HG02943 (cell line): ENCODE measurements at regions not wholly inside any gene's neighbourhood (a gene's known extent, or its start where the extent isn't known, plus 50 kb on each side); places are given as distances from the start of the nearest gene placed in this dataset.

Source experiments
- ATAC-seq: cut with Tn5 transposase; IDR thresholded peaks from one replicate; pipeline ENCODE4 v1.9.1; 2021; ENCODE audit warnings: mild to moderate bottlenecking, low read depth, moderate library complexity; ENCODE audit not compliant: unreplicated experiment

GRCh38 chr2:147792966-147793617, 51.7 kb upstream of the ACVR2A start:
- no peak for ATAC-seq

- ATAC-seq: no peak
Measured at GRCh38 chr2:147790580-147790979, 54.2 kb upstream of the ACVR2A start.

GRCh38 chr2:147789720-147790119, 55.1 kb upstream of the ACVR2A start:
- no peak for ATAC-seq

GRCh38 chr2:147789287-147789686, 55.5 kb upstream of the ACVR2A start:
- no peak for ATAC-seq

GRCh38 chr2:147782141-147782930, 62.5 kb upstream of the ACVR2A start:
- no peak for ATAC-seq

GRCh38 chr2:147779440-147779839, 65.4 kb upstream of the ACVR2A start:
- ATAC-seq: no peak

- no peak for ATAC-seq
Measured at GRCh38 chr2:147777394-147777793, 67.4 kb upstream of the ACVR2A start.

- no peak for ATAC-seq
Measured at GRCh38 chr2:147774805-147775204, 70.0 kb upstream of the ACVR2A start.

GRCh38 chr2:147773479-147773878, 71.3 kb upstream of the ACVR2A start:
- ATAC-seq: no peak

GRCh38 chr2:147772781-147773180, 72.0 kb upstream of the ACVR2A start:
- ATAC-seq: no peak

- no peak for ATAC-seq
Measured at GRCh38 chr2:147763861-147764260, 81.0 kb upstream of the ACVR2A start.

- ATAC-seq: no peak
Measured at GRCh38 chr2:147760984-147761383, 83.8 kb upstream of the ACVR2A start.

GRCh38 chr2:147759536-147759935, 85.3 kb upstream of the ACVR2A start:
- ATAC-seq: no peak

GRCh38 chr2:147758821-147759220, 86.0 kb upstream of the ACVR2A start:
- no peak for ATAC-seq

GRCh38 chr2:147756069-147756468, 88.8 kb upstream of the ACVR2A start:
- ATAC-seq: no peak

- ATAC-seq: no peak
Measured at GRCh38 chr2:147740211-147740927, 104.5 kb upstream of the ACVR2A start.

- no peak for ATAC-seq
Measured at GRCh38 chr2:147739508-147739907, 105.3 kb upstream of the ACVR2A start.

- ATAC-seq: no peak
Measured at GRCh38 chr2:147718831-147719230, 126.0 kb upstream of the ACVR2A start.

GRCh38 chr2:147716906-147717305, 127.9 kb upstream of the ACVR2A start:
- ATAC-seq: no peak

- ATAC-seq: no peak
Measured at GRCh38 chr2:147715807-147716206, 129.0 kb upstream of the ACVR2A start.

- ATAC-seq: no peak
Measured at GRCh38 chr2:147714582-147714981, 130.2 kb upstream of the ACVR2A start.
